ENCODE measurements at regions not wholly inside any gene's neighbourhood (a gene's known extent, or its start where the extent isn't known, plus 50 kb on each side); places are given as distances from the start of the nearest gene placed in this dataset.

- Histone ChIP-seq H3K4me2 (ENCODE audit: insufficient read depth, low read length) (no peak overlapping the region), H3K4me3 (ENCODE audit: insufficient read depth, low read length) (no peak overlapping the region), H3K27me3 (ENCODE audit: insufficient read depth, low read length) (no peaks in the 10 kb centered on the region), H3K9me3 (ENCODE audit: low read depth, low read length) (no peaks in the 10 kb centered on the region), H2AFZ (ENCODE audit: low read length) (no peak overlapping the region), H3K79me2 (ENCODE audit: insufficient read depth, low read length) (no peaks in the 10 kb centered on the region), H3K27ac (ENCODE audit: low read depth, low read length) (no peak overlapping the region), H4K20me1 (ENCODE audit: insufficient read depth, low read length) (no peaks in the 10 kb centered on the region), H3K36me3 (ENCODE audit: insufficient read depth, low read length) (no peaks in the 10 kb centered on the region), H3K4me1 (ENCODE audit: insufficient read depth, low read length) (no peaks in the 10 kb centered on the region)
- no peak for DNase-seq (ENCODE audit: insufficient read length, low spot score, missing footprints)
- no peak for TF ChIP-seq CTCF (IDR thresholded peaks at IDR 0.05; ENCODE audit: extremely low read depth, low read depth, low read length)
These were observed 1700.1 kb upstream of the PRR20A start for GRCh38 chr13:55440465-55441085.

GRCh38 chr13:55464222-55464621 lies 1676.5 kb upstream of the PRR20A start:
- no peak overlapping the region for H3K4me2 ChIP-seq (ENCODE audit: insufficient read depth, low read length)
- no peaks in the 10 kb centered on the region for H3K27me3 ChIP-seq (ENCODE audit: insufficient read depth, low read length)
- H3K9me3 ChIP-seq (ENCODE audit: low read depth, low read length), result no peaks in the 10 kb centered on the region
- no peak for DNase-seq (ENCODE audit: insufficient read length, low spot score, missing footprints)
- no peaks in the 10 kb centered on the region for H3K4me1 ChIP-seq (ENCODE audit: insufficient read depth, low read length)
- no peaks in the 10 kb centered on the region for H3K36me3 ChIP-seq (ENCODE audit: insufficient read depth, low read length)
- H2AFZ ChIP-seq (ENCODE audit: low read length), result no peak overlapping the region
- H3K4me3 ChIP-seq (ENCODE audit: insufficient read depth, low read length), result no peak overlapping the region
- TF ChIP-seq CTCF (IDR thresholded peaks at IDR 0.05; ENCODE audit: extremely low read depth, low read depth, low read length), result no peak
- no peaks in the 10 kb centered on the region for H3K79me2 ChIP-seq (ENCODE audit: insufficient read depth, low read length)
- H3K27ac ChIP-seq (ENCODE audit: low read depth, low read length), result no peak overlapping the region
- no peaks in the 10 kb centered on the region for H4K20me1 ChIP-seq (ENCODE audit: insufficient read depth, low read length)

GRCh38 chr13:55467476-55467875 lies 1673.2 kb upstream of the PRR20A start:
- H3K27ac ChIP-seq (ENCODE audit: low read depth, low read length), result no peak overlapping the region
- no peaks in the 10 kb centered on the region for H3K9me3 ChIP-seq (ENCODE audit: low read depth, low read length)
- H4K20me1 ChIP-seq (ENCODE audit: insufficient read depth, low read length), result no peaks in the 10 kb centered on the region
- TF ChIP-seq CTCF (IDR thresholded peaks at IDR 0.05; ENCODE audit: extremely low read depth, low read depth, low read length), result no peak
- no peak overlapping the region for H2AFZ ChIP-seq (ENCODE audit: low read length)
- no peaks in the 10 kb centered on the region for H3K36me3 ChIP-seq (ENCODE audit: insufficient read depth, low read length)
- H3K4me2 ChIP-seq (ENCODE audit: insufficient read depth, low read length), result no peak overlapping the region
- H3K79me2 ChIP-seq (ENCODE audit: insufficient read depth, low read length), result no peaks in the 10 kb centered on the region
- H3K4me3 ChIP-seq (ENCODE audit: insufficient read depth, low read length), result no peak overlapping the region
- no peak for DNase-seq (ENCODE audit: insufficient read length, low spot score, missing footprints)
- no peaks in the 10 kb centered on the region for H3K4me1 ChIP-seq (ENCODE audit: insufficient read depth, low read length)
- no peaks in the 10 kb centered on the region for H3K27me3 ChIP-seq (ENCODE audit: insufficient read depth, low read length)

GRCh38 chr13:55483626-55484158 lies 1657.0 kb upstream of the PRR20A start:
- Histone ChIP-seq H3K36me3 (ENCODE audit: insufficient read depth, low read length) (no peaks in the 10 kb centered on the region), H3K79me2 (ENCODE audit: insufficient read depth, low read length) (no peaks in the 10 kb centered on the region), H3K4me2 (ENCODE audit: insufficient read depth, low read length) (no peak overlapping the region), H3K27me3 (ENCODE audit: insufficient read depth, low read length) (no peaks in the 10 kb centered on the region), H2AFZ (ENCODE audit: low read length) (no peak overlapping the region), H3K4me3 (ENCODE audit: insufficient read depth, low read length) (no peak overlapping the region), H3K9me3 (ENCODE audit: low read depth, low read length) (peaks cover 3% of the 10 kb centered on the region), H3K27ac (ENCODE audit: low read depth, low read length) (no peak overlapping the region), H4K20me1 (ENCODE audit: insufficient read depth, low read length) (no peaks in the 10 kb centered on the region), H3K4me1 (ENCODE audit: insufficient read depth, low read length) (no peaks in the 10 kb centered on the region)
- TF ChIP-seq CTCF (IDR thresholded peaks at IDR 0.05; ENCODE audit: extremely low read depth, low read depth, low read length), result no peak
- no peak for DNase-seq (ENCODE audit: insufficient read length, low spot score, missing footprints)

Measured in osteoblast (primary cell).